WERI-Rb-1 (cell line): ENCODE measurements at regions not wholly inside any gene's neighbourhood (a gene's known extent, or its start where the extent isn't known, plus 50 kb on each side); places are given as distances from the start of the nearest gene placed in this dataset.

Experiments
- DNase-seq: peaks from one replicate; pipeline ENCODE4 v3.0.0-alpha.2; 2020
- H3K27ac ChIP-seq: fragments of 250-450 bp; sonication (Bioruptor Pico); 2 replicates; pipeline ENCODE4 v1.5.1; 2020; ENCODE audit warnings: mild to moderate bottlenecking, moderate library complexity
- H3K27me3 ChIP-seq: fragments of 250-450 bp; sonication (Bioruptor Pico); 2 replicates; pipeline ENCODE4 v1.5.1; 2021; ENCODE audit warnings: mild to moderate bottlenecking, low read depth, moderate library complexity; ENCODE audit not compliant: insufficient read depth, severe bottlenecking
- H3K36me3 ChIP-seq: fragments of 250-450 bp; sonication (Bioruptor Pico); 2 replicates; pipeline ENCODE4 v1.5.1; 2020; ENCODE audit warnings: mild to moderate bottlenecking, moderate library complexity
- H3K4me3 ChIP-seq: 2 replicates; pipeline ENCODE4 v1.5.1; 2011; ENCODE audit warnings: low read depth, mild to moderate bottlenecking, control low read depth, low read length
- H3K9me3 ChIP-seq: fragments of 250-450 bp; sonication (Bioruptor Pico); 2 replicates; pipeline ENCODE4 v1.5.1; 2021; ENCODE audit warnings: mild to moderate bottlenecking, moderate library complexity; ENCODE audit not compliant: severe bottlenecking
- CTCF ChIP-seq: IDR thresholded peaks from 2 replicates; pipeline ENCODE4 v1.5.1; 2011; ENCODE audit warnings: low read depth, mild to moderate bottlenecking, control low read depth, inconsistent platforms, low read length

- no peak for TF ChIP-seq CTCF
- Histone ChIP-seq H3K27ac (no peak overlapping the region), H3K27me3 (no peaks in the 10 kb centered on the region), H3K9me3 (no peaks in the 10 kb centered on the region), H3K36me3 (no peaks in the 10 kb centered on the region), H3K4me3 (no peak overlapping the region)
- no peak for DNase-seq
Observed at GRCh38 chr5:60505373-60506171, 194.4 kb downstream of the DEPDC1B start.

- Histone ChIP-seq H3K9me3 (no peaks in the 10 kb centered on the region), H3K36me3 (no peaks in the 10 kb centered on the region), H3K27me3 (no peaks in the 10 kb centered on the region), H3K27ac (no peak overlapping the region), H3K4me3 (no peak overlapping the region)
- no peak for DNase-seq
- TF ChIP-seq CTCF = no peak
Observed at GRCh38 chr5:60504342-60504741, 195.6 kb downstream of the DEPDC1B start.

- Histone ChIP-seq H3K27me3 (no peaks in the 10 kb centered on the region), H3K4me3 (no peak overlapping the region), H3K27ac (no peak overlapping the region), H3K36me3 (no peaks in the 10 kb centered on the region), H3K9me3 (no peaks in the 10 kb centered on the region)
- no peak for TF ChIP-seq CTCF
- no peak for DNase-seq
Observed at GRCh38 chr5:60503771-60504170, 196.2 kb downstream of the DEPDC1B start.

- Histone ChIP-seq H3K9me3 (no peaks in the 10 kb centered on the region), H3K27ac (no peak overlapping the region)
- DNase-seq = no peak
Observed at GRCh38 chr5:60497706-60498500, 202.1 kb downstream of the DEPDC1B start.

More at GRCh38 chr5:60497706-60498500, 202.1 kb downstream of the DEPDC1B start:
- Histone ChIP-seq H3K36me3 (no peaks in the 10 kb centered on the region), H3K4me3 (no peak overlapping the region), H3K27me3 (no peaks in the 10 kb centered on the region)
- TF ChIP-seq CTCF = no peak
